HG03521 (cell line): ENCODE measurements at regions not wholly inside any gene's neighbourhood (a gene's known extent, or its start where the extent isn't known, plus 50 kb on each side); places are given as distances from the start of the nearest gene placed in this dataset.
"Not testable (repeated sequence)": the region's sequence is repeated elsewhere in the genome, so short reads cannot be mapped to it uniquely, and the experiment has no call there.

Experiments used
- ATAC-seq: cut with Tn5 transposase; IDR thresholded peaks from one replicate; pipeline ENCODE4 v1.9.1; 2021; ENCODE audit warnings: mild to moderate bottlenecking, moderate library complexity; ENCODE audit not compliant: unreplicated experiment

GRCh38 chr6:28789553-28790083, 134.2 kb downstream of the TRIM27 start:
- ATAC-seq: no peak

- no peak for ATAC-seq
Observed at GRCh38 chr6:28791002-28791383, 132.8 kb downstream of the TRIM27 start.

DNA sequence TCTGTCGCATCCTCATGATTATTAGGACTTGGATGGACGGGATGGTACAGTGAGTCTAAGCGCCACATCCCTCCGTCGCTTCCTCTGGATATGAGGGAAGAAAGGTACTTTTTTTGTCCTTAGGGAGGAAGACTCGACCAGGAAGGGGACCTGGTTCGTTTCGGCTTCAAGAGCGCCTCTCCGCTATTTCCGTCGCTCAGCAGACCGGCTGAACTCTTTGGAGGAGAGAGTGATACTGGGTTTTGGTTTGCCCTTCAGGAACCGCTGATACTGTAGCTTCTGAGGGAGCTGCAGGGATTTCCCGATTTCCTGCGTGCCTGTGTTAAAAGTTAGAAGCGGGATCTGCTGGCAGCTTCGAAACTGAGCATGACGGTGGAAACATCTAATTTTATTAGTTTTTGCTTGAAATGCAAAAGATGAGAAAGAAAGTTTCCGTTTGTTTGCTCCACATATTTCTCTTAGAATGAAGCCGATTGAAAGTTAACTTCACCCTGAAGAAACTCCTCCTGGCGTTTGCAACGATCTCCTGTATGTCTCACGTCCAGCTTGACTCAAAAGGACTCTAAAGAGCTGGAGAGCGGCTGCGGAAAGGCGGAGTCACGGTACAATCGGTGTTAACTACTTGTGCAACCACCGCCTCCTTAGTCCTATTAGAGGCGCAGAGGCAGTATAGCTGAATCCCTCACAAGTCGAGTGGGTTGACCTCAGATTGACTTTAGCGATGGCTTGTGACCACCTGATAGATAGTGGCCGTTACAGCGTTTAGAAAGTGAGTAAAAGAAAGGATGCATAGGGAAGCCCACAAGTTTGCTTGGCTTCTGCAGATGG, 129.4 kb downstream of the TRIM27 start:
- no peak for ATAC-seq

GRCh38 chr6:28800647-28801046, 123.1 kb downstream of the TRIM27 start:
- not testable (repeated sequence) for ATAC-seq

GRCh38 chr6:28802417-28803336, 121.1 kb downstream of the TRIM27 start:
- no peak for ATAC-seq

DNA sequence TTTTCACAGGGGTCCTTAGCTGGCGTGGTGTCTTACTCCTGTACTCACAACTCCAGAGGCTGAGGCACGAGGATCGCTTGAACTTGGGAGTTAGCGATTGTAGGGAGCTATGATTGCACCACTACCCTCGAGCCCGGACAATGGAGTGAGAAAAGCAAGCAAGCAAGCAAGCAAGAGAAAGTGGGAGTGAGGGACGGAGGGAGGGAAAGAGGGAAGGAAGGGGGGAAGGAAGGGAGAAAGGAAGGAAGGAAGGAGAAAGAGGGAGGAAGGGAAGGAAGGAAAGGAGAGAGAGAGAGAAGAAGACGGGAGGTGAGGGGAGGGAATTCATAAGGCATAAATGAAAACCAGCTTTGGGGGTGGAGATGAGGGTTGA, 120.5 kb downstream of the TRIM27 start:
- no peak for ATAC-seq

- ATAC-seq: no peak
Observed at GRCh38 chr6:28807682-28808280, 116.0 kb downstream of the TRIM27 start.

DNA sequence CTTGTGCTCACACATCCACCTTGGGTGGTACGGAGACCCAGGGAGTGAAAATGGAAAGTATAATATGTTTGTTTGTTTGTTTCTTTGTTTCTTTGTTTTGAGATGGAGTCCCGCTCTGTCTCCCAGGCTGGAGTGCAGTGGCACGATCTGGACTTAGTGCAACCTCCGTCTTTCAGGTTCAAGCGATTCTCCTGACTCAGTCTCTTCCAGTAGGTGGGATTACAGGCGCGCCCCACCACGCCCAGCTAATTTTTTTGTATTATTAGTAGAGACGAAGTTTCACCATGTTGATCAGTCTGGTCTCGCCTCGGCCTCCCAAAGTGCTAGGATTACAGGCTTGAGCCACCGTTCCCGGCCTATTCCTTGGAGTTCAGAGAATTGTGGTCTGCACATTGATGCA, 115.4 kb downstream of the TRIM27 start:
- ATAC-seq: no peak

- ATAC-seq: no peak
Observed at GRCh38 chr6:28809947-28810658, 113.7 kb downstream of the TRIM27 start.

- no peak for ATAC-seq
Observed at GRCh38 chr6:28810659-28811053, 113.1 kb downstream of the TRIM27 start.

DNA sequence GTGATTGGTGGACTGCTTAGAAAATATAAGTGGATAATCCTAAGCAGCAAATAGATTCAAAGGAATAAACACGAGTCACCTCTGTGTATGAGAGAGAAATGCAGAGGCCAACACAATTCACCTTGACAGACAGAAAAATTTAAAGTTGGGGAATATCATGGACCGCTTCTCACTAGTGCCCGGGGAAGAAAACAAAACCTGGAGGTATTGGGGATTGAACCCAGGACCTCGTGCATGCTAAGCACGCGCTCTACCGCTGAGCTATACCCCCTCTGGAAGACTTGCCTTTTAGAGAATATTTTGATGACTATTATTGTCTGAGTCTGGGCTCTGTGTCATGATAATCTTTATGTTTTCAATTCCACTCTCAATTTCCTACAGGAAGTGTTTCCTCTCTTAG, 111.9 kb downstream of the TRIM27 start:
- no peak for ATAC-seq

DNA sequence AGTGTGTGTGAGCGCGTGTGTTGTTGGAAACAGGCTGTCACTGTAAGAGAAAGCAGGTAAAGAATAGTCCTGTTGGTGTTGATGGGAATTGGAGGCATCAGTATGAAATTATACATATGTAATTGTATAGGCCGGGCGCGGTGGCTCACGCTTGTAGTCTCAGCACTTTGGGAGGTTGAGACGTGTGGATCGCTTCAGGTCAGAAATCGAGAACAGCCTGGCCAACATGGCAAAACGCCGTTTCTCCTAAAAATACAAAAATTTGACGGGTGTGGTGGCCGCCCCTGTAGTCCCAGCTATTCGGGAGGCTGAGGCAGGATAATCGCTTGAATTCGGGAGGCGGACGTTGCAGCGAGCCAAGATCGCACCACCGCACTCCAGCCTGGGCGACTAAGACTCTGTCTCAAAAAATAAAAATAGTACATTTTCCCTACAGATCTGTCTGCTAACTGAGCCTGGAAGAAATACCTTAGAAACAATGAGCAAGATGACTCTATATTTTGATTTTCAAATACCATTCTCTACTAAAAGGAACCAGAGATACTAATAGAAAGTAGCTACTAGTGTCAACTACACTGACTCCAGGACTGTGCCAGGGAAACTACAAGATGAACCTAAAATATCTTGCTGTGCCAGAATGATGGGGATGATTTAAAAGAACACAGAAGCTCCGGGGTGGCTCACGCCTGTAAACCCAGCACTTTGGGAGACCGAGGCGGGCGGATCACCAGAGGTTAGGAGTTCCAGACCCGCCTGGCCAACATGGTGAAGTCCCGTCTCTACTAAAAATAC, 110.8 kb downstream of the TRIM27 start:
- ATAC-seq: no peak

- ATAC-seq: no peak
Observed at GRCh38 chr6:28814032-28814976, 109.5 kb downstream of the TRIM27 start.

DNA sequence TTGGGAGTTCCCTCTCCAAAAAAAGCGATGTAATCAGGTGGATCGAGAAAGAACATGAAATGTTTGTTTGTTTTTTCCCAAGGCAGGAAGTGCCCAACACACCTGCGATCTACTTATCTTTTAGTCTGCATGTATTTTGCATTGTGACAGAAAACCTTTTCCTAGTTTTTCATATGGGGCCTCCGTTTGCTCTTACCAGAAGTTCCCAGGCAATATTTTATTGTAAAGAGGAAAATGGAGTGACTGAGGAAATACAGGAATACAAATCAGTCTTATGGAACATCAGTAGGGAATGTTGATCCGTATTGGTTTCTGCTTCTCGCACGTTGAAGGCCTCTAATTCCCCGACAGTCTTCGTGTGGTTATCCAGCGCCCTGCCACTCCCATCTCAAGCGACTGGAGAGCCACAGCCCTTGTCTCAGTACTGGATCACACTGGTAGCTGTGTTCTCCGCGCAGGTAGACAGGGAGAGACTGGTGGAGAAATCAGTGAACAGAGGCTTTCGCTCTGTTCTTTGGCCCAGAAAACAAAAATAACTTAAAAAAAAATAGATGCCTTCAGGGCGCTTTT, 107.4 kb downstream of the TRIM27 start:
- no peak for ATAC-seq

DNA sequence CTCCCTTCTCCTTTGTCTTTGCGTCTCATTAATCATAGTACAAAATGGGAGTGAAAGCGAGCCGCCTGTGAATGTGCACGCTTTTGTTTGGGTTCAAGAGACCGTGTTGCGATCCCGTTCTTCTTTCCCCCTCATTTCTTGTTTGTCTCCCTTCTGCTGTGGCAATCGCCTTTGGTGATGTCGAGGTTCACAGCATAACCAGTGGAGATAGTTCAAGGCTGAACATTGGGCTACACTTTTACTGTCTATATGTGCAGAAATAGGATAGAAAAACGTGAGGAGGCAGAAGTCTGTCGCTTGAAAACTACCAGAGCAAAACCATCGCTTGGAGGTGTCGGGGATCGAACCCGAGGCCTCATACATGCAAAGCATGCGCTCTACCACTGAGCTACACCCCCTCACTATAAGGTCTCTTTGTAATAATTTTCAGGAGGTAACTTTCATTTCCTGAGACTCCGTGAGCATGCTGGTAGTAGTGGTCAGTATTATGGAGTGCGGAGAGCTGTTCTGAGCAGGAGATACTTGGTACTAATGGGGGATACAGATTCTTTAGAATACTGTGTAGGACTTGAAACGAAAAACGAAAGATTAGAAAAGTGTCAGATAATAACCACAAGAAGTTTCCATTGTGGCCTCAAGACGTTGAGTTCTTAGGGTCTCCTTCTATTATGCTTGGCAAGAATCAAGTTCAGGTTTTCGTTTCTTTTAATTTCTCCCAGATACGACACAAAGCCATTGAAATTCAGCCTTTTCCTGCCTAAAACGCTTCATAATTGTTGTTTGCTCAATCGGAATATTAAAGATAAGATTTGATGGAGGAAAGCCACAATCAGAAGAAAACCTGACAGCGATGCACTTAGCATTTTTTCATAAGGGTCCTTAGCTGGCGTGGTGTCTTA, 106.6 kb downstream of the TRIM27 start:
- ATAC-seq: no peak

GRCh38 chr6:28817808-28818145, 106.0 kb downstream of the TRIM27 start:
- no peak for ATAC-seq
